HT-29 (cell line): ENCODE measurements at regions not wholly inside any gene's neighbourhood (a gene's known extent, or its start where the extent isn't known, plus 50 kb on each side); places are given as distances from the start of the nearest gene placed in this dataset.

Source experiments
- DNase-seq: peaks from one replicate; pipeline ENCODE4 v3.0.0-alpha.2; 2015; ENCODE audit warnings: low spot score

- no peak for DNase-seq
These were observed 233.5 kb upstream of the E2F8 start for GRCh38 chr11:19474211-19474610.

GRCh38 chr11:19472679-19473078 lies 231.9 kb upstream of the E2F8 start:
- no peak for DNase-seq

GRCh38 chr11:19467904-19468303 lies 227.2 kb upstream of the E2F8 start:
- no peak for DNase-seq

- DNase-seq: no peak
These were observed 225.6 kb upstream of the E2F8 start for GRCh38 chr11:19466314-19466713.

- DNase-seq: no peak
These were observed 223.2 kb upstream of the E2F8 start for GRCh38 chr11:19463976-19464375.

- DNase-seq: no peak
These were observed 220.1 kb upstream of the E2F8 start for GRCh38 chr11:19460718-19461405.

- DNase-seq: no peak
These were observed 218.5 kb upstream of the E2F8 start for GRCh38 chr11:19459240-19459639.

GRCh38 chr11:19458721-19459120 lies 218.0 kb upstream of the E2F8 start:
- DNase-seq: no peak

- no peak for DNase-seq
These were observed 217.5 kb upstream of the E2F8 start for GRCh38 chr11:19458231-19458630.

- no peak for DNase-seq
These were observed 215.0 kb upstream of the E2F8 start for GRCh38 chr11:19455731-19456130.

GRCh38 chr11:19453651-19454257 lies 213.0 kb upstream of the E2F8 start:
- no peak for DNase-seq

GRCh38 chr11:19451609-19452008 lies 210.9 kb upstream of the E2F8 start:
- DNase-seq: no peak

GRCh38 chr11:19450282-19450681 lies 209.5 kb upstream of the E2F8 start:
- no peak for DNase-seq

- no peak for DNase-seq
These were observed 207.9 kb upstream of the E2F8 start for GRCh38 chr11:19448651-19449050.

GRCh38 chr11:19447150-19447566 lies 206.4 kb upstream of the E2F8 start:
- peak; percentile 16 for DNase-seq

- DNase-seq: no peak
These were observed 205.0 kb upstream of the E2F8 start for GRCh38 chr11:19445771-19446170.

- no peak for DNase-seq
These were observed 203.5 kb upstream of the E2F8 start for GRCh38 chr11:19444231-19444630.

- DNase-seq: no peak
These were observed 201.8 kb upstream of the E2F8 start for GRCh38 chr11:19442554-19442910.

GRCh38 chr11:19441752-19442553 lies 201.2 kb upstream of the E2F8 start:
- peak; percentile 77 for DNase-seq

GRCh38 chr11:19441288-19441687 lies 200.5 kb upstream of the E2F8 start:
- DNase-seq: no peak

GRCh38 chr11:19437760-19438159 lies 197.0 kb upstream of the E2F8 start:
- no peak for DNase-seq

- no peak for DNase-seq
These were observed 196.2 kb upstream of the E2F8 start for GRCh38 chr11:19436932-19437331.
